ENCODE measurements at regions not wholly inside any gene's neighbourhood (a gene's known extent, or its start where the extent isn't known, plus 50 kb on each side); places are given as distances from the start of the nearest gene placed in this dataset.
A peak's percentile ranks its signal among the peaks of the same experiment; 100 is the strongest.

DNA sequence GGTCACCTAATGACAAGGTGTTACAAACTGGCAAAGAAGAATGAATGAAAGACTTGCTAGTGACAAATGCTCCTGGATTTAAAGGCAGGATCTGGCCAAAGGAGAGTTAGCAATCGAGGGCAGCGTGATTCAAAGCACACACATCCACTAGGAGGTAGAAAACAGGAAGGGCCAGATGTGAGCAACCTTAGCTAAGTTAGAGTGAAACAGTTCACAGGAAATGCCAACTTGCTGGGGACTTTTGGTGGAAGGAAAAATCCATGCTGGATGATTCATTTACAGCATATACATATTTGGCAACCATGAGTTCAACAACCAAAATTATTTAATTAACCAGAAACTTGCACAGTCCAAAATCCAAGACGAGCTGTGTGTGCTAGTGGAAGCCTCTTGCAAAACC lies 276.9 kb downstream of the PTTG2 start:
- Histone ChIP-seq H3K27me3 (no peaks in the 10 kb centered on the region), H3K27ac (no peak overlapping the region), H3K36me3 (no peaks in the 10 kb centered on the region), H3K4me1 (peaks cover 0 to 1% (median 0%) of the 10 kb centered on the region in 4 donors), H3K4me3 (no peak overlapping the region), H3K9me3 (no peaks in the 10 kb centered on the region)
- WGBS (ENCODE audit: insufficient coverage, low coverage, low lambda C conversion rate, missing lambda C conversion rate): 59% methylated on average over 3 of the region's 3 CpGs
- DNase-seq (no peak), ATAC-seq (peak in 2 of 4 donors; percentile 29 to 74)
- intact Hi-C loops (cut with DNase I): no loop called here
- TF ChIP-seq, protein P1, sequence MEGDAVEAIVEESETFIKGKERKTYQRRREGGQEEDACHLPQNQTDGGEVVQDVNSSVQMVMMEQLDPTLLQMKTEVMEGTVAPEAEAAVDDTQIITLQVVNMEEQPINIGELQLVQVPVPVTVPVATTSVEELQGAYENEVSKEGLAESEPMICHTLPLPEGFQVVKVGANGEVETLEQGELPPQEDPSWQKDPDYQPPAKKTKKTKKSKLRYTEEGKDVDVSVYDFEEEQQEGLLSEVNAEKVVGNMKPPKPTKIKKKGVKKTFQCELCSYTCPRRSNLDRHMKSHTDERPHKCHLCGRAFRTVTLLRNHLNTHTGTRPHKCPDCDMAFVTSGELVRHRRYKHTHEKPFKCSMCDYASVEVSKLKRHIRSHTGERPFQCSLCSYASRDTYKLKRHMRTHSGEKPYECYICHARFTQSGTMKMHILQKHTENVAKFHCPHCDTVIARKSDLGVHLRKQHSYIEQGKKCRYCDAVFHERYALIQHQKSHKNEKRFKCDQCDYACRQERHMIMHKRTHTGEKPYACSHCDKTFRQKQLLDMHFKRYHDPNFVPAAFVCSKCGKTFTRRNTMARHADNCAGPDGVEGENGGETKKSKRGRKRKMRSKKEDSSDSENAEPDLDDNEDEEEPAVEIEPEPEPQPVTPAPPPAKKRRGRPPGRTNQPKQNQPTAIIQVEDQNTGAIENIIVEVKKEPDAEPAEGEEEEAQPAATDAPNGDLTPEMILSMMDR (IDR thresholded peaks at IDR 0.05): no peak
- no peak for TF ChIP-seq POLR2A (IDR thresholded peaks at IDR 0.05)

DNA sequence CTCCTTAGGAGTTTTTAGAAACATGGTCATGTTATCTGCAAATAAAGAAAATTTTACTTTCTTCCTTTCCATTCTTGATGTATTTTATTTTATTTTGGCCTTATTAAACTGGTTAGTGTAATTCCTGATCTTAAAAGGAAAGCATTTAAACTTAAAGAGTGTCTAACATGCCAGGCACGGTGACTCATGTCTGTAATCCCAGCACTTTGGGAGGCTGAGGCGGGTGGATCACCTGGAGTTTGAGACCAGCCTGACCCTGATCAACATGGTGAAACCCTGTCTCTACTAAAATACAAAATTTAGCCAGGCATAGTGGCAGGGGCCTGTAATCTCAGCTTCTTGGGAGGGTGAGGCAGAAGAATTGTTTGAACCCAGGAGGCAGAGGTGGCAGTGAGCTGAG lies 281.3 kb downstream of the PTTG2 start:
- 100% methylated on average over 2 of the region's 2 CpGs for WGBS (ENCODE audit: insufficient coverage, low coverage, low lambda C conversion rate, missing lambda C conversion rate)
- Histone ChIP-seq H3K36me3 (no peaks in the 10 kb centered on the region), H3K27me3 (no peaks in the 10 kb centered on the region), H3K9me3 (no peaks in the 10 kb centered on the region), H3K4me3 (no peak overlapping the region), H3K4me1 (peaks cover 0 to 1% (median 0%) of the 10 kb centered on the region in 4 donors), H3K27ac (no peak overlapping the region)
- TF ChIP-seq, protein P1 (IDR thresholded peaks at IDR 0.05): no peak
- no peak for TF ChIP-seq POLR2A (IDR thresholded peaks at IDR 0.05)
- ATAC-seq: no peak
- no peak for DNase-seq
- intact Hi-C loops (cut with DNase I): no loop called here

DNA sequence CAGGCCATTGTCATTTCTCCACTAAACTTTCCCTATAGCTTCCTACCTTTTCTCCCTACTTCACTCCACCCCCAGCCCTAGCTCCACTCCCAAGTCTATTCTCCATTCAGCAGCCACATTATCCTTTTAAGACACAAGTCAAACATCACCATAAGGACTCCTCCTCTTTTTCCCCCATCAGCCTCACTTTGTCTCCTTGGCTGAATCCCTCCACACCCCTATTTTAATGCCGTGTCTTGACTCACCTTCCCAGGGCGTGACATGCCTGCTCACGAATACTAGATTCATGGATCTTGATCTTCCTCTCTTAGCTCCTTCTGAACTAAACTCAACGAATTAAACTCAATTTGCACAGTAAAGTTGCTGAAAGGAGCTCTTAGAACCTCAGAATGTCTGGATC lies 281.9 kb downstream of the PTTG2 start:
- TF ChIP-seq POLR2A (IDR thresholded peaks at IDR 0.05): no peak
- TF ChIP-seq, protein P1 (IDR thresholded peaks at IDR 0.05): no peak
- H3K9me3 ChIP-seq: no peaks in the 10 kb centered on the region
- ATAC-seq (no peak), DNase-seq (no peak)
- intact Hi-C loops (cut with DNase I): no loop called here
- no peaks in the 10 kb centered on the region for H3K36me3 ChIP-seq
- WGBS (ENCODE audit: insufficient coverage, low coverage, low lambda C conversion rate, missing lambda C conversion rate): 92% methylated on average over 4 of the region's 4 CpGs
- H3K27ac ChIP-seq: no peak overlapping the region
- H3K27me3 ChIP-seq: no peaks in the 10 kb centered on the region
- H3K4me3 ChIP-seq: no peak overlapping the region
- H3K4me1 ChIP-seq: peaks cover 0 to under 1% (median 0%) of the 10 kb centered on the region in 4 donors

DNA sequence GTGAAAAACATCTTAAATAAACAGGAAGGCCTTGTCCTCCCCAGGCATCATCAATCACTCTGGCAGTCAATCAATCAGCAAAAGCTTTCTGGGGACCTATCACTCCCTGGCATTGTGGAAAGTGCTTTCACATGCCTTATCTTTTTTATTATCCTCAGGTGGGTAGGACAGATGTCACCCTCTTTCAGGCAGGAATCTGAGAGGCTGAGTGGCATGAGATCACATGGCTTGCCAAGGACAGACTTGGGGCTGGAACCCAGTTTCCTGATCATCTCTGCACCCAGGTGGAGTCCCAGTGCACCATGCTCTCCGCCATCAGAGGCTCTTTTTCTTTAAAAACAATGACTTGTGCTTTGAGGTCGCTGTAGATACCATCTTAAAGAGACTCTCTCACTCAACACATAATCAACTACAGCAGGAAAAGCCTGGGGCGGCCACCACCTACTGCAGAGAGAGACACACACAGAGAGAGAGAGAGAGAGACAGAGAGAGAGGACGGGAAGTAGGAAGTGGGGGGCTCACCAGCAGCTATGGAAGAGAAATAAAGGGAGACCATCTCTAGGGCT lies 282.7 kb downstream of the PTTG2 start:
- 68% methylated on average over 4 of the region's 4 CpGs for WGBS (ENCODE audit: insufficient coverage, low coverage, low lambda C conversion rate, missing lambda C conversion rate)
- intact Hi-C loops (cut with DNase I): no loop called here
- Histone ChIP-seq H3K4me1 (no peaks in the 10 kb centered on the region), H3K4me3 (no peak overlapping the region), H3K27me3 (no peaks in the 10 kb centered on the region), H3K36me3 (no peaks in the 10 kb centered on the region), H3K27ac (no peak overlapping the region), H3K9me3 (no peaks in the 10 kb centered on the region)
- DNase-seq (no peak), ATAC-seq (no peak)
- TF ChIP-seq, protein P1 (IDR thresholded peaks at IDR 0.05): no peak
- TF ChIP-seq POLR2A (IDR thresholded peaks at IDR 0.05): no peak

Measured in right lobe of liver (tissue), 6 donors.